Neural cell (in vitro differentiated cells): ENCODE measurements at regions not wholly inside any gene's neighbourhood (a gene's known extent, or its start where the extent isn't known, plus 50 kb on each side); places are given as distances from the start of the nearest gene placed in this dataset.

ENCODE experiments used
- H2AFZ ChIP-seq: fragments of 200-600, 300-800 bp; sonication (generic), shearing (Covaris generic); 2 replicates; pipeline ENCODE4 v1.6.0; 2014; ENCODE audit warnings: low read depth, mild to moderate bottlenecking, antibody characterized with exemption, low read length, moderate library complexity
- H3F3A ChIP-seq: fragments of 200-600 bp; shearing (Covaris generic); 2 replicates; pipeline ENCODE4 v1.6.1; 2016; ENCODE audit warnings: mild to moderate bottlenecking, moderate library complexity, mixed read lengths, antibody characterized with exemption, low read length; ENCODE audit not compliant: insufficient read depth, poor library complexity, severe bottlenecking
- H3K27ac ChIP-seq: fragments of 200-600, 300-800 bp; sonication (generic), shearing (Covaris generic); 2 replicates; pipeline ENCODE4 v1.5.1; 2014; ENCODE audit warnings: mild to moderate bottlenecking, low read length, moderate library complexity
- H3K27me3 ChIP-seq: fragments of 300-800, 200-600 bp; sonication (generic), shearing (Covaris generic); 2 replicates; pipeline ENCODE4 v1.6.0; 2014; ENCODE audit warnings: mild to moderate bottlenecking, low read depth, low read length, moderate library complexity; ENCODE audit not compliant: insufficient read depth
- H3K36me3 ChIP-seq: fragments of 300-800, 200-600 bp; sonication (generic), shearing (Covaris generic); 2 replicates; pipeline ENCODE4 v1.5.1; 2014; ENCODE audit warnings: mild to moderate bottlenecking, antibody characterized with exemption, low read length, moderate library complexity; ENCODE audit not compliant: insufficient read depth
- H3K4me2 ChIP-seq: fragments of 300-800, 200-600 bp; sonication (generic), shearing (Covaris generic); 2 replicates; pipeline ENCODE4 v1.6.0; 2014; ENCODE audit warnings: mild to moderate bottlenecking, low read length
- H3K4me3 ChIP-seq: fragments of 300-800, 200-600 bp; sonication (generic), shearing (Covaris generic); 2 replicates; pipeline ENCODE4 v1.5.1; 2014; ENCODE audit warnings: mild to moderate bottlenecking, low read length, moderate library complexity
- H3K79me2 ChIP-seq: fragments of 200-600 bp; shearing (Covaris generic); replicated peaks from 2 replicates; pipeline ENCODE4 v1.6.0; 2014; ENCODE audit warnings: mild to moderate bottlenecking, low read length, moderate library complexity; ENCODE audit not compliant: insufficient read depth
- H3K9ac ChIP-seq: fragments of 300-800, 200-600 bp; sonication (generic), shearing (Covaris generic); 2 replicates; pipeline ENCODE4 v1.6.1; 2016; ENCODE audit warnings: mild to moderate bottlenecking, low read length, mixed read lengths
- H3K9me2 ChIP-seq: fragments of 200-600 bp; shearing (Covaris generic); 2 replicates; pipeline ENCODE4 v1.6.1; 2016; ENCODE audit warnings: mild to moderate bottlenecking, low read length, mixed read lengths; ENCODE audit not compliant: insufficient read depth
- H3K9me3 ChIP-seq: fragments of 200-600, 300-800 bp; sonication (generic), shearing (Covaris generic); 2 replicates; pipeline ENCODE4 v1.6.1; 2016; ENCODE audit warnings: mild to moderate bottlenecking, mixed run types, low read length, moderate library complexity, mixed read lengths
- H4K20me1 ChIP-seq: fragments of 200-600 bp; shearing (Covaris generic); 2 replicates; pipeline ENCODE4 v1.6.1; 2016; ENCODE audit warnings: mild to moderate bottlenecking, mixed run types; ENCODE audit not compliant: insufficient read depth
- EP300 ChIP-seq: fragments of 450-650 bp; conservative IDR thresholded peaks from 2 replicates; pipeline ENCODE4 v1.6.1; 2014; ENCODE audit warnings: antibody characterized with exemption, mild to moderate bottlenecking, moderate library complexity; ENCODE audit not compliant: poor library complexity, severe bottlenecking
- EZH2 ChIP-seq: fragments of 200-600, 300-800 bp; shearing (Covaris generic), sonication (generic); IDR thresholded peaks from 2 replicates; pipeline ENCODE4 v1.6.1; 2014; ENCODE audit warnings: antibody characterized with exemption, low read length, borderline replicate concordance, mild to moderate bottlenecking; ENCODE audit not compliant: insufficient read depth, poor library complexity, severe bottlenecking
- MXI1 ChIP-seq: fragments of 450-650 bp; conservative IDR thresholded peaks from 2 replicates; pipeline ENCODE4 v1.6.1; 2014; ENCODE audit warnings: antibody characterized with exemption, mild to moderate bottlenecking; ENCODE audit not compliant: poor library complexity, severe bottlenecking
- POLR2AphosphoS5 ChIP-seq: IDR thresholded peaks from 2 replicates; pipeline ENCODE4 v1.6.1; 2012
- RAD21 ChIP-seq: fragments of 450-650 bp; conservative IDR thresholded peaks from 2 replicates; pipeline ENCODE4 v1.6.1; 2014; ENCODE audit warnings: antibody characterized with exemption, mild to moderate bottlenecking, moderate library complexity
- SMC3 ChIP-seq: fragments of 450-650 bp; conservative IDR thresholded peaks from 2 replicates; pipeline ENCODE4 v1.6.1; 2014; ENCODE audit warnings: antibody characterized with exemption, mild to moderate bottlenecking, moderate library complexity; ENCODE audit not compliant: poor library complexity
- TAF1 ChIP-seq: IDR thresholded peaks from 2 replicates; pipeline ENCODE4 v1.6.1; 2012; ENCODE audit warnings: low read depth
- TF ChIP-seq, protein P1 (sequence below): fragments of 450-650 bp; IDR thresholded peaks from 2 replicates; pipeline ENCODE4 v1.5.1; 2014; ENCODE audit warnings: antibody characterized with exemption, mild to moderate bottlenecking, moderate library complexity; ENCODE audit not compliant: poor library complexity, severe bottlenecking
- TF ChIP-seq, protein P2 (sequence below): IDR thresholded peaks from 2 replicates; pipeline ENCODE4 v1.6.1; 2012; ENCODE audit warnings: borderline replicate concordance

GRCh38 chr10:33046792-33047191 lies 88.8 kb upstream of the ITGB1 start:
- H3K4me2 ChIP-seq, result no peak overlapping the region
- H3K36me3 ChIP-seq, result no peaks in the 10 kb centered on the region
- no peak overlapping the region for H3K9ac ChIP-seq
- H3K79me2 ChIP-seq, result no peaks in the 10 kb centered on the region
- no peaks in the 10 kb centered on the region for H3K9me2 ChIP-seq
- H3K4me3 ChIP-seq, result no peak overlapping the region
- H3K27me3 ChIP-seq, result no peaks in the 10 kb centered on the region
- H2AFZ ChIP-seq, result no peak overlapping the region
- H3K9me3 ChIP-seq, result no peaks in the 10 kb centered on the region
- H3F3A ChIP-seq, result no peaks in the 10 kb centered on the region
- H3K27ac ChIP-seq, result no peak overlapping the region
- TF ChIP-seq TAF1 (no peak), POLR2AphosphoS5 (no peak), RAD21 (no peak), EP300 (no peak), SMC3 (no peak), MXI1 (no peak)
- TF ChIP-seq, protein P1, sequence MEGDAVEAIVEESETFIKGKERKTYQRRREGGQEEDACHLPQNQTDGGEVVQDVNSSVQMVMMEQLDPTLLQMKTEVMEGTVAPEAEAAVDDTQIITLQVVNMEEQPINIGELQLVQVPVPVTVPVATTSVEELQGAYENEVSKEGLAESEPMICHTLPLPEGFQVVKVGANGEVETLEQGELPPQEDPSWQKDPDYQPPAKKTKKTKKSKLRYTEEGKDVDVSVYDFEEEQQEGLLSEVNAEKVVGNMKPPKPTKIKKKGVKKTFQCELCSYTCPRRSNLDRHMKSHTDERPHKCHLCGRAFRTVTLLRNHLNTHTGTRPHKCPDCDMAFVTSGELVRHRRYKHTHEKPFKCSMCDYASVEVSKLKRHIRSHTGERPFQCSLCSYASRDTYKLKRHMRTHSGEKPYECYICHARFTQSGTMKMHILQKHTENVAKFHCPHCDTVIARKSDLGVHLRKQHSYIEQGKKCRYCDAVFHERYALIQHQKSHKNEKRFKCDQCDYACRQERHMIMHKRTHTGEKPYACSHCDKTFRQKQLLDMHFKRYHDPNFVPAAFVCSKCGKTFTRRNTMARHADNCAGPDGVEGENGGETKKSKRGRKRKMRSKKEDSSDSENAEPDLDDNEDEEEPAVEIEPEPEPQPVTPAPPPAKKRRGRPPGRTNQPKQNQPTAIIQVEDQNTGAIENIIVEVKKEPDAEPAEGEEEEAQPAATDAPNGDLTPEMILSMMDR, result no peak
- TF ChIP-seq, protein P2, sequence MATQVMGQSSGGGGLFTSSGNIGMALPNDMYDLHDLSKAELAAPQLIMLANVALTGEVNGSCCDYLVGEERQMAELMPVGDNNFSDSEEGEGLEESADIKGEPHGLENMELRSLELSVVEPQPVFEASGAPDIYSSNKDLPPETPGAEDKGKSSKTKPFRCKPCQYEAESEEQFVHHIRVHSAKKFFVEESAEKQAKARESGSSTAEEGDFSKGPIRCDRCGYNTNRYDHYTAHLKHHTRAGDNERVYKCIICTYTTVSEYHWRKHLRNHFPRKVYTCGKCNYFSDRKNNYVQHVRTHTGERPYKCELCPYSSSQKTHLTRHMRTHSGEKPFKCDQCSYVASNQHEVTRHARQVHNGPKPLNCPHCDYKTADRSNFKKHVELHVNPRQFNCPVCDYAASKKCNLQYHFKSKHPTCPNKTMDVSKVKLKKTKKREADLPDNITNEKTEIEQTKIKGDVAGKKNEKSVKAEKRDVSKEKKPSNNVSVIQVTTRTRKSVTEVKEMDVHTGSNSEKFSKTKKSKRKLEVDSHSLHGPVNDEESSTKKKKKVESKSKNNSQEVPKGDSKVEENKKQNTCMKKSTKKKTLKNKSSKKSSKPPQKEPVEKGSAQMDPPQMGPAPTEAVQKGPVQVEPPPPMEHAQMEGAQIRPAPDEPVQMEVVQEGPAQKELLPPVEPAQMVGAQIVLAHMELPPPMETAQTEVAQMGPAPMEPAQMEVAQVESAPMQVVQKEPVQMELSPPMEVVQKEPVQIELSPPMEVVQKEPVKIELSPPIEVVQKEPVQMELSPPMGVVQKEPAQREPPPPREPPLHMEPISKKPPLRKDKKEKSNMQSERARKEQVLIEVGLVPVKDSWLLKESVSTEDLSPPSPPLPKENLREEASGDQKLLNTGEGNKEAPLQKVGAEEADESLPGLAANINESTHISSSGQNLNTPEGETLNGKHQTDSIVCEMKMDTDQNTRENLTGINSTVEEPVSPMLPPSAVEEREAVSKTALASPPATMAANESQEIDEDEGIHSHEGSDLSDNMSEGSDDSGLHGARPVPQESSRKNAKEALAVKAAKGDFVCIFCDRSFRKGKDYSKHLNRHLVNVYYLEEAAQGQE, result no peak
- no peaks in the 10 kb centered on the region for H4K20me1 ChIP-seq

- H3K27me3 ChIP-seq, result no peaks in the 10 kb centered on the region
- H3K27ac ChIP-seq, result no peak overlapping the region
- no peak overlapping the region for H2AFZ ChIP-seq
- no peaks in the 10 kb centered on the region for H4K20me1 ChIP-seq
- H3K36me3 ChIP-seq, result no peaks in the 10 kb centered on the region
- H3F3A ChIP-seq, result no peaks in the 10 kb centered on the region
- H3K4me3 ChIP-seq, result no peak overlapping the region
- H3K9me3 ChIP-seq, result no peaks in the 10 kb centered on the region
- H3K4me2 ChIP-seq, result no peak overlapping the region
- no peaks in the 10 kb centered on the region for H3K9me2 ChIP-seq
- no peak overlapping the region for H3K9ac ChIP-seq
- H3K79me2 ChIP-seq, result no peaks in the 10 kb centered on the region
- TF ChIP-seq TAF1, result no peak
- no peak for TF ChIP-seq SMC3
- TF ChIP-seq EZH2, result no peak
- TF ChIP-seq, protein P2, result no peak
- TF ChIP-seq RAD21, result no peak
- TF ChIP-seq MXI1, result no peak
- TF ChIP-seq, protein P1, result no peak
- no peak for TF ChIP-seq POLR2AphosphoS5
- TF ChIP-seq EP300, result no peak
These were observed 87.4 kb upstream of the ITGB1 start for GRCh38 chr10:33045421-33045820.
